SU-DHL-6 (cell line): ENCODE measurements at regions not wholly inside any gene's neighbourhood (a gene's known extent, or its start where the extent isn't known, plus 50 kb on each side); places are given as distances from the start of the nearest gene placed in this dataset.

Experiments
- EZH2phosphoT487 ChIP-seq: fragments of 200-600 bp; sonication (generic), shearing (Covaris generic); conservative IDR thresholded peaks from 2 replicates; pipeline ENCODE4 v1.6.1; 2018; ENCODE audit warnings: mild to moderate bottlenecking, antibody characterized with exemption, low read length, moderate library complexity, mixed read lengths
- TF ChIP-seq, protein P1 (sequence below): fragments of 200-600 bp; sonication (generic); IDR thresholded peaks from one replicate; pipeline ENCODE4 v1.5.1; 2017; ENCODE audit warnings: antibody characterized with exemption, mild to moderate bottlenecking, low read length, moderate library complexity; ENCODE audit not compliant: insufficient read depth, poor library complexity, severe bottlenecking

DNA sequence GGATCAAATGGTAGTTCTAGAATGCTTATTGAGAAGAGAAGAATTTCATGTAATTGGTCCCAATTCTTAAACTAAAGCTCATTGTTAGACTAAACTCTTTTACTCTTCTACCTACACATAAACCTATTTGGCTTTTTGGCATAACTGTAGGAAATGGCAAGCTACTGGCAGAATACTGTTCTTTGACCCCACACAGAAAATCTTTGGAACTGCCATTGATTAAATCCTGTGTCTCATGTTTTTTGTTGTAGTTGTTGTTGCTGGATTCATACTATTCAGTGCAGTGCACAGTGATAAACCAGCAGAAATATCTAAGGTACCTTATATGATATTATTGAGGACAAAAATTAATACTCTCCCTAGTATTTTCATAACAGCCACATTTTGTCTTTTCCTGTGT, 242.1 kb upstream of the SGK1 start:
- TF ChIP-seq, protein P1, sequence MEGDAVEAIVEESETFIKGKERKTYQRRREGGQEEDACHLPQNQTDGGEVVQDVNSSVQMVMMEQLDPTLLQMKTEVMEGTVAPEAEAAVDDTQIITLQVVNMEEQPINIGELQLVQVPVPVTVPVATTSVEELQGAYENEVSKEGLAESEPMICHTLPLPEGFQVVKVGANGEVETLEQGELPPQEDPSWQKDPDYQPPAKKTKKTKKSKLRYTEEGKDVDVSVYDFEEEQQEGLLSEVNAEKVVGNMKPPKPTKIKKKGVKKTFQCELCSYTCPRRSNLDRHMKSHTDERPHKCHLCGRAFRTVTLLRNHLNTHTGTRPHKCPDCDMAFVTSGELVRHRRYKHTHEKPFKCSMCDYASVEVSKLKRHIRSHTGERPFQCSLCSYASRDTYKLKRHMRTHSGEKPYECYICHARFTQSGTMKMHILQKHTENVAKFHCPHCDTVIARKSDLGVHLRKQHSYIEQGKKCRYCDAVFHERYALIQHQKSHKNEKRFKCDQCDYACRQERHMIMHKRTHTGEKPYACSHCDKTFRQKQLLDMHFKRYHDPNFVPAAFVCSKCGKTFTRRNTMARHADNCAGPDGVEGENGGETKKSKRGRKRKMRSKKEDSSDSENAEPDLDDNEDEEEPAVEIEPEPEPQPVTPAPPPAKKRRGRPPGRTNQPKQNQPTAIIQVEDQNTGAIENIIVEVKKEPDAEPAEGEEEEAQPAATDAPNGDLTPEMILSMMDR: no peak
- no peak for TF ChIP-seq EZH2phosphoT487
